ENCODE measurements at regions not wholly inside any gene's neighbourhood (a gene's known extent, or its start where the extent isn't known, plus 50 kb on each side); places are given as distances from the start of the nearest gene placed in this dataset.

DNA sequence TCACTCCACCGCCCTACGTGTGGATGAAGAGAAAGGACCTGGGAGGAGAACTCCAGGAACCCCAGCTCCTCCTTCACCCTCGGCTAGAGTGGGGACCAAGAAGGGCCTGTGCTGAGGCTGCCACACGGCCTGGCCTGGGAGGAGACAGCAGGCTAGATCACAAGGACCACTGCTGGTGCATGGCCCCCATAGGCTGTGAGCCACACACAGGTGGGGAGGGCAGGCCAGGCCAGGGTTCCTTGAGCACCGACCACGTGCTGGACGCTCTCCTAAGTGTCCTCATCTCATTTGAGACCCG, 1392.4 kb downstream of the TBC1D22A start:
- no peak for DNase-seq (ENCODE audit: low spot score)

GRCh38 chr22:48154169-48154942, 1391.9 kb downstream of the TBC1D22A start:
- no peak for DNase-seq (ENCODE audit: low spot score)

DNA sequence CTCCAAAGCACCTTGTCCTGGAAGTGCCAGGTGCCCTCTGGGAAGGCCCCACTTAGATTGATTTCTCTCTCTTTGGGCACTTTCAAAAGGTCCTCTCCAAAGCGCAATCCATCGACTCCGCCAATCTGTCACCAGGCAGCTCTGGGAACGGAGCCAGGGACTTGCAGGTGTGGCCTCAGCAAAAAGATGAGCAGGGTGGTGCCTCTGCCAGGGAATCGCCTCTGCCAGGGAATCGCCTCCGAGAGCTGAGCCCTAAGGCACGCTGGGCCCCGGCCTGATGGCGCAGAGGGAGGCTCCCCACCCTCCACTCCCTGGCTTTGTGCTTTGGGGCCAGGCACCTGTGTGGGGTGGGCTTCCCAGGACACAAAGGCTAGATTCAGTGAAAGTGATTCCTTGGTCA, 1391.3 kb downstream of the TBC1D22A start:
- peak; percentile 36 for DNase-seq (ENCODE audit: low spot score)

- no peak for DNase-seq (ENCODE audit: low spot score)
Observed at GRCh38 chr22:48152916-48153315, 1390.5 kb downstream of the TBC1D22A start.

- DNase-seq (ENCODE audit: low spot score) = no peak
Observed at GRCh38 chr22:48152164-48152775, 1389.8 kb downstream of the TBC1D22A start.

DNA sequence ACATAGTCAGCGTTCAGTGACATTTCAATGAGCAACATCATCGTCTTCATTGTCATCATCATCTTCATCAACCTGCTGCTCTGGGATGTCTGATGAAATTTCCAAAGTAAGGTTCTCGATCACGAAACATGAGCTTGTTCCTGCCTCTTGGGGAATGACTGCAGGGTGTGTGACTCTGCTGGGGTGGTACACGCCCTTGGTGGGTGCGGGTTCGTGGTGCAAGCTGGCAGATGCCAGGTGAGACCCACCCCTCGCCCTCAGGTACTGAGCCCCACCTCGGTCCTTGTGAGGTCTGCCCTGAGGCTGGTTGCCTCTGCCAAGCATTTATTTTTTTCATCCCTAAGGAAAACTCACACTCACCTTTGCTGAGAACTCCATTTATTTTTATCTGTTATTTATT, 1389.2 kb downstream of the TBC1D22A start:
- DNase-seq (ENCODE audit: low spot score) = no peak

- DNase-seq (ENCODE audit: low spot score) = no peak
Observed at GRCh38 chr22:48147831-48148230, 1385.4 kb downstream of the TBC1D22A start.

DNA sequence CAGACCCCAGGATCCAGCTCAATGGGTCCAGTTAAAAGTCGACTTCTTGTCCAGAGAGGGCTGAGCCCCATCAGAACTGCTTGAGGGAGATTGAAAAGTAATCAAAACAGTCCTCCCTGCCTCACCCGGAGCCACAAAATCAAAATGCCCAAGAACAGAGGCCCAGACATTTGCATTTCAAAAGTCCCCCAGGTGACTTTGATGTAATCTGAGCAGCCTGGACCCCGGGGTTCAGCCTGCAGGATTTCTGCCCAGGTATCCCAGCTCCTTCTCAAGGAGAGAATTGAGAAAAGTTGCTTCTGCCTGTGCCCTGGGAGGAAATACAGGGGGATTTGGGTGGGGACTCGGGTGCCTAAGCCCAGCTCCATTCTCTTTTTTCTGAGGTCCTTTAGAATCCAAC, 1385.0 kb downstream of the TBC1D22A start:
- no peak for DNase-seq (ENCODE audit: low spot score)

- no peak for DNase-seq (ENCODE audit: low spot score)
Observed at GRCh38 chr22:48146426-48146825, 1384.0 kb downstream of the TBC1D22A start.

DNA sequence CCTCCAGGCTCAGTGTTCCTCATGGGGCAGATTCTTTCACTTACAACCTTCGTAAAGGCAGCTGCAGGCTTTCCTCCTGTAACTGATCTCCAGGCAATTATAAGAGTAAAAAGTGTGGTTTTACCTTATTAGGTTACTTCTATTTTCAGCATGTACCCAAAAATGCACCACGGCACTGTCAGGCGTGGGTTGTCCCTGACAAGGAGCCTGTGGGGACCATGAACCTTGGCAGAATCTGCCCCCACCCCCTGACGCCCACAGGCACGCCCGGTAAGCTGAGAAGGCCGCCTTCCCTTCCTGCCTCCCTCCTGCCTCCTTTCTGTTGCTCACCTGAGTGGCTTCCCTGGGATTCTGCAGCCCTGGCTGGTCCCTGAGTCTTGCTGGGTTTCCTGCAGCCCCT, 1383.3 kb downstream of the TBC1D22A start:
- DNase-seq (ENCODE audit: low spot score) = no peak

- DNase-seq (ENCODE audit: low spot score) = no peak
Observed at GRCh38 chr22:48144318-48144717, 1381.9 kb downstream of the TBC1D22A start.

GRCh38 chr22:48143856-48144255, 1381.4 kb downstream of the TBC1D22A start:
- no peak for DNase-seq (ENCODE audit: low spot score)

DNA sequence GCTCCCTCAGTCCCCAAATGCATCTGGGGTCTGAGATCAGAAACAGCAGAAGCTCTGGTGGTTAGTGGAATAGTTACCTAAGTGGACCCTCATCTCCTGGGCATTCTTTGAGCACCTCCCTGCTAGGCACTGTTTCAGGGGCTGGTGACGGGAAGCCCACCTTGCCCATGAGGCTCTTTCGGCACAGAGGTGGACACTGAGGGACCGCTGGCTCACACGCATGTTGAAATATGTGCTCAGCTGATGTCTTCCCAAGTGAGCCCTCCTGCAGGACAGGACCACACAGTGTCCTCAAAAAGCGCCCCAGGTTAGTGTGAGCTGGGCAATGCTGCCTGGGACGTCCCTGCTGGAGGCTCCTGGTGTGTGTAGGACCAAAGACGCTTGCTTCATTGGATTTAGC, 1379.9 kb downstream of the TBC1D22A start:
- DNase-seq (ENCODE audit: low spot score) = no peak

GRCh38 chr22:48141301-48141700, 1378.9 kb downstream of the TBC1D22A start:
- peak; percentile 5 for DNase-seq (ENCODE audit: low spot score)

DNA sequence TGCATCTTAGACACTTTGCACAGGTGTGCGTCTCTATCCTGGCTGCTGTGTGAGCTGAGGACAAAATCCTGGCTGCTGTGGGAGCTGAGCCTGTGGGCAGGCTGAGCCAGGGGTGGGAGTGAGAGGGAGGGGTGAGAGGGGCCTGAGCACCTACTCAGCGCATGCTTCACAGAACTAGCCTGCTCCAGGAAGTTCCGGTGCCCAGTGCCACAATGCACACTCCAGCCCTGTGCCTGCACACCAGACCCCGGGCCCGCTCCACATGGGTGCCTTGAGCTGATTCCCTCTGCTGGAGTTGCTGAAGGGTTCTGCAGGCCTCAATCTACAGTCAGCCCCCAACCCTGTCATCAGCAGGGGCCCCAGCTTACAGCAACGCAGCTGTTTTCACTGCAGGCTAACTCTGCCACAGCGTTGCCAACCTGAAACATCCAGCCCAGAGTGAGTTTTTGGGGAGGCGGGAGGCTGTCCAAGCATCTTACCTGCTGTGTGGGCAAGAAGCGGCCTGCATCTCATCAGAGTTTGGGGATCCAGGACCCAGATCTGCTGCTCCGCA, 1377.9 kb downstream of the TBC1D22A start:
- DNase-seq (ENCODE audit: low spot score) = no peak

GRCh38 chr22:48139776-48140175, 1377.3 kb downstream of the TBC1D22A start:
- DNase-seq (ENCODE audit: low spot score) = no peak

GRCh38 chr22:48138855-48139254, 1376.4 kb downstream of the TBC1D22A start:
- DNase-seq (ENCODE audit: low spot score) = no peak

GRCh38 chr22:48138427-48138826, 1376.0 kb downstream of the TBC1D22A start:
- DNase-seq (ENCODE audit: low spot score) = no peak

DNA sequence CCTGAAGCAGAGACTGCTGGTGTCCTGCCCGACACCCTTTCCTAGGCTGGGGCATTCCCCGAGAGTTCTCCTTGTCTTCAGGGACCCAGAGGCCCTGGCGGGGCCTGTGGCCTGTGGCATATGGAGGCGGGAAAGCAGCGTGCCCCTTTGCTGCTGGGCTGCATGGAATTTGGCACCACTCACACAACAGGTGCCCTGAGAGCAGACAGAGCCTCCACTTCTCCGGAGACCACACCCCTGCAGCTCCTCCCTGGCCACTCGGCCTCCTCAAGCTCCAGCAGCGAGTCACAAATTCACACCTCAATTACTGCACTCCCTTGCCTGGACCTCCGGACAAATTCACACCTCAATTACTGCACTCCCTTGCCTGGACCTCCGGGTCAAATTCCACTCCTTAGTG, 1375.2 kb downstream of the TBC1D22A start:
- DNase-seq (ENCODE audit: low spot score) = peak; percentile 33

- DNase-seq (ENCODE audit: low spot score) = no peak
Observed at GRCh38 chr22:48135592-48135991, 1373.1 kb downstream of the TBC1D22A start.

- no peak for DNase-seq (ENCODE audit: low spot score)
Observed at GRCh38 chr22:48125416-48125815, 1363.0 kb downstream of the TBC1D22A start.

DNA sequence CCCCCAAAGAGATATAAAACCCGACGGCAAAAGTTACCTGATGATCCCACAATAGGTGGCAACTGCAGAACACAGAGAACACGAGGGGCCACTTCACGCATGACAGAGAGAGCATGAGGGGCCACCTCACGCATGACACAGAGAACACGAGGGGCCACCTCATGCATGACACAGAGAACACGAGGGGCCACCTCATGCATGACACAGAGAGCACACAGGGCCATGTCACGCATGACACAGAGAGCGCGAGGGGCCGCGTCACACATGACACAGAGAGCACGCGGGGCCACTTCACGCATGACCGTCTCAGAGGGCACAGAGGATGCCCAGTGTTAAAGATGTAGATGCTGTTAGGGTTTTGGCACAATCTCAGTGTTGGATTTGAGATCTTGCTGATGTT, 1359.5 kb downstream of the TBC1D22A start:
- no peak for DNase-seq (ENCODE audit: low spot score)

- DNase-seq (ENCODE audit: low spot score) = no peak
Observed at GRCh38 chr22:48118654-48119053, 1356.2 kb downstream of the TBC1D22A start.

DNA sequence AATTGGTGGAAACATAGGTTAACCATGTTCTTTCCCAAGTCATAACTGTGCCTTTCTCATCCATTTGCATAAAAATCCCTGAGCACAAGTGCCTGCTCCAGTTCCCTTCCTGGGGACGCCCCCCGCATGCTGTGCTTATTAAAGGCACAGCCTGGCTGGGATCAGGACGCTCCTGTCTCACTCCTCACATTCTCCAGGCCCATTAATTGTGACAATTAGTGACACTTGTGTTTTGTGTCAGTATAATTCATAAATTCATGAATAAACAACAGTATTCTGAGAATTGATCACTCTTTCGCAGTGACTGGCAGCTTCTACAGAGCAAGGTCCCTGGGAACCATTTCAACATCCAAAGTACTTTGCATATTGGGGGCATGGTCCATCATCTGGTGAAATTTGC, 1354.4 kb downstream of the TBC1D22A start:
- no peak for DNase-seq (ENCODE audit: low spot score)

Data from SW480 (cell line).